ENCODE measurements at regions not wholly inside any gene's neighbourhood (a gene's known extent, or its start where the extent isn't known, plus 50 kb on each side); places are given as distances from the start of the nearest gene placed in this dataset.
"Not testable (repeated sequence)": the region's sequence is repeated elsewhere in the genome, so short reads cannot be mapped to it uniquely, and the experiment has no call there.

DNA sequence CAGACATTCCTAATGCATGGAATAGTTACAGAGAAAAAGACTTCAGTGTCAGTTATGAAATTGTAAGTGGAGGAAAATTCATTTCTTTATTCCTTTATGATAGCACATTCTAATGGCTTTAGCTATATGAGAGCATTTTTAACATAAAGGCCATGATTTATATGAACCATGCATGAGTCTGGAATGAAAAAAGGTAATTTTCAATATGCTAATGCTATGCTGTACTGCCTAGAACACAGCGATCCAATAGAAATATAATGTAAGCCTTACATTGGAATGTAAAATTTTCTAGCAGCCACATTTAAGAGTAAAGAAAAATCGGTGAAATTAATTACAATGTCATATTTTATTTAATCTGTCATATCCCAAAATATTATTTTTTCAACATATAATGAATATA lies 932.0 kb downstream of the C4orf33 start:
- DNase-seq = no peak

DNA sequence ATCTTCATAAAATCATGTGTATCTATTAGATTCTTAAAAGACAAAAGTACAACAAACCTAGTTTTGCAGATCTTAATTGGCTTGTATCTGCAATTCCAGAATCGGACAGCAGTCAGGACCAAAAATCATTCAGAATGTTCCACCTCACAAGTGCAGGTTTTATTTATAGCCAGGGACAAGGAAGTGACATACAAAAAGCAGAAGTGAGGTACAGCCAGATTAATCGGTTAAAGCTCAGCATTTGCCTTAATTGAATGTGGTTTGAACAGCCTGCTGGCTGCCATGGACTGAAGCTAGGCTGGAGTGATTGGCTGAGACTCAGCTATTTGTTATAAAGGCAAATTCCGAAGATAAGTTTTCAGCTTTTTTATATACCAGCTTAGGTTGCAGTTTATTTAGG lies 932.6 kb downstream of the C4orf33 start:
- no peak for DNase-seq

DNA sequence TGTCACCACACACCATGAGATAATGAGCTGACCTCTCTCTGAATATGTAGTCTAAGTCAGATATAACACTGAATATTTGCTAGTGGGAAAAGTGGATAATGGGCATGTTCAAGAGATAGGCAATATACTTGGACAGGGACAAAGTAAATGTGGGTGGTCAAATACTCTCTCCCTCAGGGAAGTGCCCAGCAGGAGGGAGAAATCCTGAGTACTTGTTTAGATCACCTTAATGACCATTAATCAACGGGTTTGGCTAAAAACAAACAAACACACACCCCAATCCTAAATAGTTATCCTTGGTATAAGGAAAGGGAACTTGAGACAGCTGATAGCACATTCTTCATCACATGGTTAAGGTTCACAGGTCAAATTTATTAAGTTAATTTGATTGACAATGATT lies 933.5 kb downstream of the C4orf33 start:
- DNase-seq = no peak

DNA sequence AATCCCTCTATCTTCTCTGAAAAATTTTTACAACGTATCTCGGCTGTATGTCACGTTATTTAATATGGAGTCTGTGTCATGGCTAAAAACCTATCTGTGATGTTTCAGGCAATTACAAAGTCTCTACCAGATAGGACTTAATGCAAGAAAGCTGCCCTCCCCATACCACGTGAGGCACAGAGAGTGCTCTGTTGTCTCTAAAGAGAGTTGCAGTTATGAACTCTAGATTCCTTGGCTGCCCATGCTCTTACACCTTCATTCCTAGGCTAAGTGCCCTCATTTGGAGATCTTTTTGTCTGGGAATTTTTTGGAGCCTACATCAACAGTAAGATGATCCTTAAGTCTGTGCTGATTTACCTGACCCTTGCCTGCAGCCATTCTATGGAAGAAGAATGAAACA lies 935.9 kb downstream of the C4orf33 start:
- DNase-seq = no peak

DNA sequence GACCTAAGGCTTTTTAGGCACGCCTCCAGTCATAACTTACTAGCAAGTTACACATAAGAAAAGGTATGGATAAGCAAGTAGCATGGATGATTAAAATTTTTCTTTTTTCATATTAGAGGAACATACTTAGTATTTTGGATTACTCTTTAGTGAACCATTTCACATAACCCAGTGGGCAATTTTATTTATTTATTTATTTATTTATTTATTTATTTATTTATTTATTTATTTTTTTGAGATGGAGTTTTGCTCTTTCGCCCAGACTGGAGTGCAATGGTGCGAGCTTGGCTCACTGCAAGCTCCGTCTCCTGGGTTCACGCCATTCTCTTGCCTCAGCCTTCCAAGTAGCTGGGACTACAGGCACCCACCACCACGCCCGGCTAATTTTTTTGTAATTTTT lies 937.7 kb downstream of the C4orf33 start:
- DNase-seq = not testable (repeated sequence)

DNA sequence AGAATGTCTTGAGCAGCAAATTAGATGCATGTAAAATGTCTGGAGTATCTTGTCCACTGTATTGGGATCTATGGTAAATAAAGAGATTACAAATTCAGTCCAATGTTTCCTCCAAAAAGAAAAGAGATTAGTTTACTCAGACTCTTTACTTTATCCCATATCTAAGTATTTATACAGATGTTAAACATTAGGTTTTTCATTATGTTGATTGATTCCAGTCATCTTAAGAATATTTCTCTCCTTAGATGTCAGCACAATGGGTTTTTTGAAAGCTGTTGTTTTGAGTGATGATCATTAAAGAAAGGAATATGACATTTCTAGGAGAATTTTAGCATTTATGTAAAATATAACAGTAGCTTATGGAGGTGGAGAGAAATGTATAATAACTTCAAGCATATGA lies 938.9 kb downstream of the C4orf33 start:
- no peak for DNase-seq

DNA sequence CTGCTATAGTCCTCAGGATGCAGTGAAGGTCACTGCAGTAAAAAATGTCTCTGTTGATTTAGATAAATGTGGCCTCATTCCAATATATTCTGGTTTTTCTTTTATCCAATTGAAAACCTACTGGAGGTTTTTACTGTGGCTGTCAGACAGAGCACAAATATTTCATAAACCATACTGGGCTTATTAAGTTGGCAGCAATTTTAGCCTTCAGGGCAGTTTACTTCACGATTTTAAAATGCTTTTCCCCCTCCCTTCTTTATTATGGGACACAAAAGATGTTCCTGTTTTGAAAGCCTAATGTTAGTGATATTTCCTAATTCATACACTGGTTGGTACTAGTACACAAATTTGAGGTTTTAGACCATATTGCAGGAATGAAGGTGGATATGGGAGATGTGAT lies 939.4 kb downstream of the C4orf33 start:
- DNase-seq = no peak

DNA sequence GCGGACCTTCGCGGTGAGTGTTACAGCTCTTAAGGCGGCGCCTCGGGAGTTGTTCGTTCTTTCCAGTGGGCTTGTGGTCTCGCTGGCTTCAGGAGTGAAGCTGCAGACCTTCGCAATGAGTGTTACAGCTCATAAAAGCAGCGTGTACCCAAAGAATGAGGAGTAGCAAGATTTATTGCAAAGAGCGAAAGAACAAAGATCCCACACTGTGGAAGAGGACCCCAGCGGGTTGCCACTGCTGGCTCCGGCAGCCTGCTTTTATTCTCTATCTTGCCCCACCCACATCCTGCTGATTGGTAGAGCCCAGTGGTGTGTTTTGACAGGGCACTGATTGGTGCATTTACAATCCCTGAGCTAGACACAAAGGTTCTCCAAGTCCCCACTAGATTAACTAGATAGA lies 941.9 kb downstream of the C4orf33 start:
- not testable (repeated sequence) for DNase-seq

DNA sequence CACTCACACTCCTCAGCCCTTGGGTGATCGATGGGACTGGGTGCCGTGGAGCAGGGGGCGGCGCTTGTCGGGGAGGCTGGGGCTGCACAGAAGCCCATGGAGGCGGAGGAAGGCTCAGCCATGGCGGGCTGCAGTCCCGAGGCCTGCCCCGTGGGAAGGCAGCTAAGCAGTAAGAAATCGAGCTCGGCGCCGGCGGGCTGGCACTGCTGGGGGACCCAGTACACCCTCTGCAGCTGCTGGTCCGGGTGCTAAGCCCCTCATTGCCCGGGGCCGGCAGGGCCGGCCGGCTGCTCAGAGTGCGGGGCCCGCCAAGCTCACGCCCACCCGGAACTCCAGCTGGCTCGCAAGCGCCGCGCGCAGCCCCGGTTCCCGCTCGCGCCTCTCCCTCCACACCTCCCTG lies 942.6 kb downstream of the C4orf33 start:
- not testable (repeated sequence) for DNase-seq

DNA sequence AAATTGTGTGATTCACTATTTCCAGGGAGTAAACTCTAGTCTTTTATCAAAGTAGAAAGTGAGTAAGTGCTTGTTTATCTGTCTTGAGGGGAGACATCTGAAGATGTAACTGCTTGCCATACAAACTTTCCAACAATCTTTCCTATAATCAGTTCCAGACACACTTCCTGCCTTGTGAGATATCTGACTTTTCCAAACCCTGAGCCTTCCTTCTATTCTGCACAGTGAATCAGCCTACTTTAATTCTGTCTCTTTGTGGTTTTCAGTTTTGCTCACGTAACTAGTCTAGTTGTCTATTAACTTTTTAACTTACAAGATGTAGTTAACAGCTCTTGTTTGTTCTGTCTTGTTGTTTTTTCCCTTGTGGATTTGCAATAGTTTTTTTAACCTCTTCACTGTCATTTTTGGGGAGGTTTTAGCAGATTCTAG lies 947.8 kb downstream of the C4orf33 start:
- DNase-seq = no peak

DNA sequence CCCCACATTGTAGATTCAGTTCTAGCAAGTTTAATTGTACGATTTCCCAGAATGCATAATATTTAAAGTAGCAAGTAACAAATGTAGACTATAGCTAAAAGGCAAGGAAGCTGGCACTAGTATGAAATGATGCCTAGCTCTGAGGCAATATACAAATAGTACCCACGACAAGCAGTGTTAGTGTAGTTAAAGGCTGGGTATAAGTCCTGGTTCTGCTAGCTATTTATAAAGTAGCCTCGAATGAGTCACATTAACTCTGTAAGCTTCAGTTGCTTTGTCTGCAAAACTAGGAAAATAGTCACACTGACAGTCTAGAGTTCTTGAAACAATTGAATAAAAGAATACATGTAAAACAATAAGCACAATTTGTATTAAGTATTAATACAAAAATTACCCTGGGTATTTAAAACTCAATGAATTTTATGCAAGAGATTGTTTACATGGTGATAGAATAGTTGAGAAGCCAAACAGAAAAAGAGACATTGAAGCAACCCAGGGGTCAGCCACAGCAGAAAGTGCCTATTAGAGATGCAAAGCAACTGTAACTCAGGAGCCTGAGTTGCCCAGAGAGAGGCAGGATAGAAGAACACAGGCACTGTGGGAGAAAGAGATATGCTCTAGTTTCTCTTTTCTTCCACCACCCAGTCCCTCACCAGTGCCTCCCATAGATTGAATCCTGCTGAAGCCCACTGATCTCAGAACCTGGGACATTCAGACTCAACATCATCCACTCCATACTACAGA lies 949.0 kb downstream of the C4orf33 start:
- DNase-seq = no peak

DNA sequence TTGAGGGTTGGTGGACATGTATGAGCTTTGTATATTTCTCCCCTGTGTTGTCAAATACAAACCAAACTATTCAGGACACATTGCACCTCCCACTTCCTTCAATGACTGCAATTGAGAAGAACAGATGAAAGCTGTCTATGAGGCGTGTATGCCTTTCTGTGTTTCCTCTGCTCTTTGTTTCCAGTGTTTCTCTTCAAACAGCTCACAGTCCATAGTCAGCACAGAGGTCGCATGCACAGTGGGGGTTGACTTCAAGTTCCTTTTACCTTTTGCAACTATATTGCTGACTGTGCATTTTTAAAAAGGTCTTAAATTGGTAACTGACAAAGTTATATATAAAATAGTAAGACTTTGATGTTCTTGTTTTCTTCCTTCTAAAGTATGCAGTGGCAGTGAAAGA lies 957.8 kb downstream of the C4orf33 start:
- no peak for DNase-seq

DNA sequence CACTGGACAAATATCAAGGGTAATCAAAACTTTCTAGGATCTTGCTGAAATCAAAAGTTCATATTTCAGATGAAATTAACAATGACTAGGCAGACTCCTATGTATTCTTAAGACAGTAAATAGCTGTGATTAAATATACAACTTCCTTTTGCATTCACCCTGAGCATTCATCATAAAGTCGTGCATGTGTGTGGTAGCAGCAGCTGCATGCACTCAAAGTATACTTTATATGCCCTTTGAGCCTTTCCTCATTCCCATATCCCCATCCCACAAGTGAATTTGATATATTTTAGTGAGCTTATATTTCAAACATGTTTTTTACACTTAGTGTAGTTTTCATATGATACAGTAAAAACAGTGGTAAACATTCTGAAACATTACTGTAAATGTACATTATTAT lies 959.0 kb downstream of the C4orf33 start:
- no peak for DNase-seq

DNA sequence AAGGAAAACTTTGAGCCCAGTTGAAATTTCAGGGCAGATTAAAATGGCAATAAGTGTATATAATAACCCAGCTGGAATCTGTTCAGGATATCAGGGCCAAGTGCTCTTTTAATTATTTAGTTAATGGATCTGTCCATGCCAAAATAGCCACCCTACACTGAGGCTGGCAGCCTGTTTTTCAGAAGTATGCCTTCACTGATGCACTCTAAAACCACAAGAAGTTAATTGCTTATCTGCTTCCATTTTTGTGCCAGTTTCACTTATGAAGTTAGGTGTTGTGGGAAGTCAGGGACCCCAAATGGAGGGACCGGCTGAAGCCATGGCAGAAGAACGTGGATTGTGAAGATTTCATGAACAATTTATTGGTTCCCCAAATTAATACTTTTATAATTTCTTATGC lies 960.3 kb downstream of the C4orf33 start:
- no peak for DNase-seq

DNA sequence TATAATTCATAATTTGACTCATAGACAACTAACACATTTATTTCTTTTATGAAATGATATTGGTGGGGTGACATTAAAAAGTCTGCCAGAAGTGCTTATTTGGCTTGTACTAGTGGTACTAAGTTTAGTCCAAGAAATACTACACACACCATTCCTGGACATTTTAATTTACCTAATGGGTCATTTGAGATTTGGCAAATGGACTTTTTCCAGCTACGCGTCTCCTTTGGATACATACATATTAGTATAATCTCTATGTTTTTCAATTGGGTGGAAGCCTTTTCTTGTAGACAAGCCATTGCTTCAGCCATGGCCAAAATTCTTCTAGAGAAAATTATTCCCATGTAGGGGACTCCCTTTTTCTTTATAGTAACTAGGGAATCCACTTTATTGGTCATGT lies 968.5 kb downstream of the C4orf33 start:
- DNase-seq = no peak

DNA sequence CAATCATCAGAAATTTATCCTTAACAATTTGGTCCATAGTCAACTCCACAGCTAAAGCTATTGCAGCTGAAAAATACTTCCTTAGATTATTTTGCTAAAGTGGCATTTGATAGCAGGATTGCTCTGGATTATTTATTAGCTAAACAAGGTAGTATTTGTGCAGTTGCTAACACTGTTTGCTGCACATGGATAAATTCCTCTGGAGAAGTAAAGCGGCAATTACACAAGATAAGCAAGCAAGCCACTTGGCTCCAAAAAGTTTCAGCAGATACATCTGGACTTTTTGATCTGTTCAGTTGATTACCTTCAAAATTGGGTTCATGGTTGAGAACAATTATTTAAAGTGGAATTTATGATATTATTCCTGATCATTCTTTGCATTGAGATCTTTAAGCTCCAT lies 971.5 kb downstream of the C4orf33 start:
- no peak for DNase-seq

DNA sequence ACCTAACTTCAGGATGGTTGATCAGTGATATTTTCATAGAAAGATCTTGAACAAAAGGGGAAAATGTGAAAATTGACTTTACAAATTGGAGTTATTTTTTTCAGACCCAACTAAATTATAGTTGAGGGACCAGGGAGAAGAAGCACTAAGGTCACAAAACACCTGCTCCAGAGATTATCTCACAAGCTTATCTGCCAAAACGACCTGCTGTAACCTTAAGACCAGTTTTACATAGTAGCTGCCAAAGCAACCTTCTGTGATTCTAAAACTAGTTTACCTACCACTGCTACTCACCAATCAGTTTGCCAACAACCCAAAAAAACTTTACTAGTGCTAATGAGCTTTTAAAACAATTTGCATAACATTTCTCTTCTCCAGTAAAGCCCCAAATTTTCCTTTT lies 972.1 kb downstream of the C4orf33 start:
- no peak for DNase-seq

DNA sequence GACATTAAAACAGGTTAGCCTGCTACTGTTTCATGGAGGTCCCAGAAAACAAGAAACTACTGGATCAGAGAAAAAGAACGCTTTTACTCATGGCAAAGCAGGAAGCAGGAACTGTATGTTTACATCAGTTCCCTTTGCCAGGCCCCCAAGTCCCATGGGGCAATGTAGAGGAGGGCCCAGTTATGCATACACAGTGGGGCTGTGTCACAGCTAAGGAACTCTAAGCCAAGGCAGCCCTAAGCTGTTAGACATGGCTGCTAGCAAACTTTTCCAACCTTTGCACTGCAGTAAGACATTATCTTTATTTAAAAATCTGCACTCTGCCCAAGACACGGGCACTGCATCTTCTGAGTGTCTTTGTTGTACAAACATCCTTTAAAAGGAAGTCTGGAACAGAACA lies 975.8 kb downstream of the C4orf33 start:
- DNase-seq = no peak

DNA sequence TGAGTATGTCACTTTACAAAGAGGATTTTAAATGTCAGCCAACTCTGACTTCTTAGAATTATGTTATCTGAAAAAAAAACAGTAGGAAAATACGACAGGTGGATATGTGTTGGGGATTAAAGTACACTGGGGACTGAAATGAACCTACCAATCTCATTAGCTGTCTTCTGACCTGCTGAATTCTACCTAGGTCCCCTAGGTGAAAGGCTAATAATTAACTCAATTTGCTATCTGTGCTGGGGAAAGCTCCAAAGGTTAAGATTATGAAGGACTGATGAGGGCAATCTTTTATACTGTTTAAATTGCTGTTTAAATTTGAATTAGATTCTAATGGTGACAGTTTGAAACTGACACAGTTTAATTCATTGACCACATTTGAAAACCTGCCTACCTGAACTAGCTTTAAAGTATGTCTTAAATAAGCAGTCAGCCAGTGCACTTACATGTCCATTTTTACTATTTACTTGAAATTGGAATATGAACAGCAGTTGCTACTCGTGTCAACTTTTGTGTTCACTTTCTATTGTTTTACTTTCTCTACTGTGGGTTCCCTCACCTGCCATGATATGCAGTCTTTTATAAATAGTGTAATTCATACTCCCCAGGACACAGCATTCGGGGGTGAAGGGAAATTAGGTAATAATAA lies 977.3 kb downstream of the C4orf33 start:
- no peak for DNase-seq

DNA sequence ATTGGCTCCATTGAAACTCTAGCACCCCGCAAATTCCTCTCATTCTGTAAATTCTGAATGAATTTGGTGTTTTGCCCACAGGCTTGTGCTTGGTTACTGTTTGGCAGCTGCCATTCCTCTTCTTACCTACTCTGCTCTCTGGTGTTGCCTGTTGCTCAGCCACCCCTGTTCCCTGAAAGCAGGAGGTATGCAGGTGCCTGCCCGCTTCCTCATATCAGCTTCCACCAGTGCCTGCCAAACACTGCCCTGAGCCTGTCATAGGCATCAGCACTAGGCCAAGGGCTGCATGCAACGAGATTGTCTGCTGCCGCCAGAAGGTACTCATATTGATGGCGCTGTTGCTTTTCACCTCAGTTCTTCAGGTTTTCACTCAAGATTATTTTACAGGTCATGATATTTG lies 978.1 kb downstream of the C4orf33 start:
- no peak for DNase-seq

DNA sequence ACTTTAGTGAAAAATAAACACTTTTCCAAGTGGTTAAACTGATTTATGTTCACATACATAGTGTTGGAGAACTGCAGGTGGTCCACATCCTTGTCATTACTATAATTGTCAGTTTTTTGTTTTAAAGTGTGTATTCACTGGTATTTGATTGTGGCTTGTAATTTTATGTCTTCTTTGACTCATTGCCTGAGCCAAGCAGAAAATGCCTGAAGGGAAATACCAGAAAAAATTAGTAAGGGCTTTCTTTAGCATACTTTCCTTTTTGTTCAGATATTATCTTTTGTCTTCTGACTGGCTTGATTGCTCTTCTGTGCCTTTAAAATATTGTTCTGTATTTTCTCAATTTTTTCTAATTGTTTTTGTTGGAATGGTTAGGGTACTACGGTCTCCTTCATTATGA lies 981.3 kb downstream of the C4orf33 start:
- no peak for DNase-seq

DNA sequence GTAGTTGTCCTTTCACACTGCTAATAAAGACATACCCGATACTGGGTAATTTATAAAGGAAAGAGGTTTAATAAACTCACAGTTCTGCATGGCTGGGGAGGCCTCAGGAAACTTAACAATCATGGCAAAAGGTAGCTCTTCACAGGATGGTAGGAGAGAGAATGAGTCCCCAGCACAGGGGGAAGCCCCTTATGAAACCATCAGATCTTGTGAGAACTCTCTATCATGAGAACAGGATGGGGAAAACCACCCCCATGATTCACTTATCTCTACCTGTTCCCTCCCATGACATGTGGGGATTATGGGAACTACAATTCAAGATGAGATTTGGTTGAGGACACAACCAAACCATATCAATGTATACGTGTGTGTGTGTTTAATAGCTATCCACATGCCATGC lies 983.1 kb downstream of the C4orf33 start:
- DNase-seq = not testable (repeated sequence)

DNA sequence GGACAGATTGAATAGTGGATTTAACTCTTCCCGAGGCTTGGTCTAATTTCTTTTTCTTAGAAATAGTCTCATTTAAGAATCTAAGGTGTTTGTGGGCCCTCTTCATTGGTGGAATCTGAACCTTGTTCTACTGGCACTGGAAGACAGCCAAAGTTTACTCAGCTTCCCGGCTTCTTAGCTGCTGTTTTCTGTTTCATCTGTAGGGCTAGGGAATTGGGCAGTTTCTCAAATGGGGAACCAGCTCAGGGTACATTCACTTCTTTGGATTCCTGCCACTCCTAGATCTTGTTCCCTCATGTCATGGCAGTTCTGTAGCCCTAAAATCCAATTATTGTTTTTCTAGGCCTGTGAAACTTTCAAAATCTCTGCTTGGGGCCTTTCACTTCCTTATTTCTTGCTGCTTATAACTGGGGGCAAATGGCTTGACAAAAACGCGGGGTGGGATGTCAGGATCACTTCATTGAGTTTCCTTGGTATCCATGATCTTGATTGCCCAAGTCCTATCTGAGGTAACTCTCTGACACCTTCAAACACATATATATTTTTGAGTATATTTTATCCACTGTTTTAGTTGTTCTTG lies 985.0 kb downstream of the C4orf33 start:
- DNase-seq = no peak

DNA sequence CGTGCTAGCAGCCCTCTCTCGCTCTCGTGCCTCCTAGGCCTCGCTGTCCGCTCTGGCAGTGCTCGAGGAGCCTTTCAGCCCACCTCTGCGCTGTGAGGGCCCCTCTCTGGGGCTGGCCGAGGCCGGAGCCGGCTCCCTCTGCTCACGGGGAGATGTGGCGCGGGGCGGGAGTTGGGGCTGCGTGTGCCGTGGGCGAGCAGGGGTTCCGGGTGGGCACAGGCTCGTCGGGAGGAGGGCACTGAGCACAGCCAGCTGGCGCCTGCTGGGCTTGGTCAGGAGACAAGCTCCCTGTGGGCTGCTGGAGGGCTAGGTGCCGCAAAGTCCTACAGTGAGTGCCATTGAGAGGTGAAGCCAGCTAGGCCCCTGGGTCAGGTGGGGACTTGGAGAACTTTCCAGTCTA lies 994.5 kb downstream of the C4orf33 start:
- DNase-seq = no peak

All from NCI-H226 (cell line).